ENCODE measurements at regions not wholly inside any gene's neighbourhood (a gene's known extent, or its start where the extent isn't known, plus 50 kb on each side); places are given as distances from the start of the nearest gene placed in this dataset.

DNA sequence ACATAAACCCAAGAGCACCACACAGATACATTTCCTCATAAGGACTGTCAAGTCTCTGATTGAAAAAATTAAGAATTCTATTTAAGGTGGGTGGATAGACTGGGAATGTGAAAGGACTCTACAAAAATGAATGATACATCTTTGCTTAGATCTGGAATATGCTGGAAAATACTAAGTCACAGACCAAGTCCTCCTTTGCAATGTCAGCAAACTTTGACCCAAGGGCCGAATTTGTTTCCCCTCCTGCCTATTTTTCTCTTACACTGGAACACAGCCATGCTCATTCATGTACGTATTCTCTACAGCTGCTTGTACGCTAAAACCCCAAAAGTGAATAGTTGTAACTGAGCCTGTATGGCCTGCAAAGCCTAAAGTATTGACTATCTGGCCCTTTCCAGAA, 180.7 kb downstream of the ADSS2 start:
- TF ChIP-seq, protein P1, sequence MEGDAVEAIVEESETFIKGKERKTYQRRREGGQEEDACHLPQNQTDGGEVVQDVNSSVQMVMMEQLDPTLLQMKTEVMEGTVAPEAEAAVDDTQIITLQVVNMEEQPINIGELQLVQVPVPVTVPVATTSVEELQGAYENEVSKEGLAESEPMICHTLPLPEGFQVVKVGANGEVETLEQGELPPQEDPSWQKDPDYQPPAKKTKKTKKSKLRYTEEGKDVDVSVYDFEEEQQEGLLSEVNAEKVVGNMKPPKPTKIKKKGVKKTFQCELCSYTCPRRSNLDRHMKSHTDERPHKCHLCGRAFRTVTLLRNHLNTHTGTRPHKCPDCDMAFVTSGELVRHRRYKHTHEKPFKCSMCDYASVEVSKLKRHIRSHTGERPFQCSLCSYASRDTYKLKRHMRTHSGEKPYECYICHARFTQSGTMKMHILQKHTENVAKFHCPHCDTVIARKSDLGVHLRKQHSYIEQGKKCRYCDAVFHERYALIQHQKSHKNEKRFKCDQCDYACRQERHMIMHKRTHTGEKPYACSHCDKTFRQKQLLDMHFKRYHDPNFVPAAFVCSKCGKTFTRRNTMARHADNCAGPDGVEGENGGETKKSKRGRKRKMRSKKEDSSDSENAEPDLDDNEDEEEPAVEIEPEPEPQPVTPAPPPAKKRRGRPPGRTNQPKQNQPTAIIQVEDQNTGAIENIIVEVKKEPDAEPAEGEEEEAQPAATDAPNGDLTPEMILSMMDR (conservative IDR thresholded peaks at IDR 0.05): no peak
- no peak for TF ChIP-seq ZFX (IDR thresholded peaks at IDR 0.05)

All from C4-2B (cell line).